HepG2 (cell line): ENCODE measurements at regions not wholly inside any gene's neighbourhood (a gene's known extent, or its start where the extent isn't known, plus 50 kb on each side); places are given as distances from the start of the nearest gene placed in this dataset.

ENCODE experiments used
- NFYC ChIP-seq: IDR thresholded peaks from 2 replicates; pipeline ENCODE4 v1.6.1; 2016; ENCODE audit warnings: missing genetic modification reagents, missing compliant biosample characterization
- ZFP37 ChIP-seq: sonication (generic); formaldehyde crosslinking; IDR thresholded peaks from 2 replicates; pipeline ENCODE4 v1.4.0; 2020; ENCODE audit warnings: missing genetic modification reagents, borderline replicate concordance
- ZNF24 ChIP-seq: fragments of 450-650 bp; IDR thresholded peaks from 2 replicates; pipeline ENCODE4 v1.6.1; 2017; ENCODE audit warnings: antibody characterized with exemption, mild to moderate bottlenecking
- TF ChIP-seq, protein P1 (sequence below), 2 experiments: sonication (generic) in 1 of 2; formaldehyde crosslinking in 1 of 2; IDR thresholded peaks; 2 replicates each; pipeline versions ENCODE4 v1.4.0 to v1.6.1; 2016 to 2020; ENCODE audit warnings: borderline replicate concordance in 1 of 2, low read depth in 1 of 2, mild to moderate bottlenecking in 1 of 2, missing genetic modification reagents in 1 of 2
- TF ChIP-seq, protein P2 (sequence below): sonication (generic); formaldehyde crosslinking; IDR thresholded peaks from 2 replicates; pipeline ENCODE4 v1.4.0; 2020; ENCODE audit warnings: missing genetic modification reagents
- TF ChIP-seq, protein P3 (sequence below), 2 experiments: IDR thresholded peaks; 2 replicates each; pipeline ENCODE4 v1.6.1; 2011 to 2012; ENCODE audit warnings: low read length in 2 of 2, borderline replicate concordance in 1 of 2, low read depth in 1 of 2, mild to moderate bottlenecking in 1 of 2, moderate library complexity in 1 of 2
- TF ChIP-seq, protein P4 (sequence below): sonication (generic); formaldehyde crosslinking; IDR thresholded peaks from 2 replicates; pipeline ENCODE4 v1.8.0; 2023; ENCODE audit warnings: mild to moderate bottlenecking, missing genetic modification reagents
- TF ChIP-seq, protein P5 (sequence below): sonication (generic); formaldehyde crosslinking; conservative IDR thresholded peaks from 2 replicates; pipeline ENCODE4 v1.5.0; 2020; ENCODE audit warnings: missing genetic modification reagents

GRCh38 chr1:59214248-59215208 lies 82.4 kb upstream of the FGGY start (continued):
- TF ChIP-seq, protein P1, sequence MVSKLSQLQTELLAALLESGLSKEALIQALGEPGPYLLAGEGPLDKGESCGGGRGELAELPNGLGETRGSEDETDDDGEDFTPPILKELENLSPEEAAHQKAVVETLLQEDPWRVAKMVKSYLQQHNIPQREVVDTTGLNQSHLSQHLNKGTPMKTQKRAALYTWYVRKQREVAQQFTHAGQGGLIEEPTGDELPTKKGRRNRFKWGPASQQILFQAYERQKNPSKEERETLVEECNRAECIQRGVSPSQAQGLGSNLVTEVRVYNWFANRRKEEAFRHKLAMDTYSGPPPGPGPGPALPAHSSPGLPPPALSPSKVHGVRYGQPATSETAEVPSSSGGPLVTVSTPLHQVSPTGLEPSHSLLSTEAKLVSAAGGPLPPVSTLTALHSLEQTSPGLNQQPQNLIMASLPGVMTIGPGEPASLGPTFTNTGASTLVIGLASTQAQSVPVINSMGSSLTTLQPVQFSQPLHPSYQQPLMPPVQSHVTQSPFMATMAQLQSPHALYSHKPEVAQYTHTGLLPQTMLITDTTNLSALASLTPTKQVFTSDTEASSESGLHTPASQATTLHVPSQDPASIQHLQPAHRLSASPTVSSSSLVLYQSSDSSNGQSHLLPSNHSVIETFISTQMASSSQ (IDR thresholded peaks at IDR 0.05; ENCODE audit: low read depth) = peak; percentile 75
- TF ChIP-seq, protein P1 (CRISPR knock-in tag; IDR thresholded peaks at IDR 0.05; ENCODE audit: borderline replicate concordance) = peak; percentile 82; the same call in 1 of the 2 replicates
- TF ChIP-seq, protein P2, sequence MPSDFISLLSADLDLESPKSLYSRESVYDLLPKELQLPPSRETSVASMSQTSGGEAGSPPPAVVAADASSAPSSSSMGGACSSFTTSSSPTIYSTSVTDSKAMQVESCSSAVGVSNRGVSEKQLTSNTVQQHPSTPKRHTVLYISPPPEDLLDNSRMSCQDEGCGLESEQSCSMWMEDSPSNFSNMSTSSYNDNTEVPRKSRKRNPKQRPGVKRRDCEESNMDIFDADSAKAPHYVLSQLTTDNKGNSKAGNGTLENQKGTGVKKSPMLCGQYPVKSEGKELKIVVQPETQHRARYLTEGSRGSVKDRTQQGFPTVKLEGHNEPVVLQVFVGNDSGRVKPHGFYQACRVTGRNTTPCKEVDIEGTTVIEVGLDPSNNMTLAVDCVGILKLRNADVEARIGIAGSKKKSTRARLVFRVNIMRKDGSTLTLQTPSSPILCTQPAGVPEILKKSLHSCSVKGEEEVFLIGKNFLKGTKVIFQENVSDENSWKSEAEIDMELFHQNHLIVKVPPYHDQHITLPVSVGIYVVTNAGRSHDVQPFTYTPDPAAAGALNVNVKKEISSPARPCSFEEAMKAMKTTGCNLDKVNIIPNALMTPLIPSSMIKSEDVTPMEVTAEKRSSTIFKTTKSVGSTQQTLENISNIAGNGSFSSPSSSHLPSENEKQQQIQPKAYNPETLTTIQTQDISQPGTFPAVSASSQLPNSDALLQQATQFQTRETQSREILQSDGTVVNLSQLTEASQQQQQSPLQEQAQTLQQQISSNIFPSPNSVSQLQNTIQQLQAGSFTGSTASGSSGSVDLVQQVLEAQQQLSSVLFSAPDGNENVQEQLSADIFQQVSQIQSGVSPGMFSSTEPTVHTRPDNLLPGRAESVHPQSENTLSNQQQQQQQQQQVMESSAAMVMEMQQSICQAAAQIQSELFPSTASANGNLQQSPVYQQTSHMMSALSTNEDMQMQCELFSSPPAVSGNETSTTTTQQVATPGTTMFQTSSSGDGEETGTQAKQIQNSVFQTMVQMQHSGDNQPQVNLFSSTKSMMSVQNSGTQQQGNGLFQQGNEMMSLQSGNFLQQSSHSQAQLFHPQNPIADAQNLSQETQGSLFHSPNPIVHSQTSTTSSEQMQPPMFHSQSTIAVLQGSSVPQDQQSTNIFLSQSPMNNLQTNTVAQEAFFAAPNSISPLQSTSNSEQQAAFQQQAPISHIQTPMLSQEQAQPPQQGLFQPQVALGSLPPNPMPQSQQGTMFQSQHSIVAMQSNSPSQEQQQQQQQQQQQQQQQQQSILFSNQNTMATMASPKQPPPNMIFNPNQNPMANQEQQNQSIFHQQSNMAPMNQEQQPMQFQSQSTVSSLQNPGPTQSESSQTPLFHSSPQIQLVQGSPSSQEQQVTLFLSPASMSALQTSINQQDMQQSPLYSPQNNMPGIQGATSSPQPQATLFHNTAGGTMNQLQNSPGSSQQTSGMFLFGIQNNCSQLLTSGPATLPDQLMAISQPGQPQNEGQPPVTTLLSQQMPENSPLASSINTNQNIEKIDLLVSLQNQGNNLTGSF (CRISPR knock-in tag) = 0 out of 2 replicates have a peak, but pooled peaks have one; percentile 23
- TF ChIP-seq, protein P3, sequence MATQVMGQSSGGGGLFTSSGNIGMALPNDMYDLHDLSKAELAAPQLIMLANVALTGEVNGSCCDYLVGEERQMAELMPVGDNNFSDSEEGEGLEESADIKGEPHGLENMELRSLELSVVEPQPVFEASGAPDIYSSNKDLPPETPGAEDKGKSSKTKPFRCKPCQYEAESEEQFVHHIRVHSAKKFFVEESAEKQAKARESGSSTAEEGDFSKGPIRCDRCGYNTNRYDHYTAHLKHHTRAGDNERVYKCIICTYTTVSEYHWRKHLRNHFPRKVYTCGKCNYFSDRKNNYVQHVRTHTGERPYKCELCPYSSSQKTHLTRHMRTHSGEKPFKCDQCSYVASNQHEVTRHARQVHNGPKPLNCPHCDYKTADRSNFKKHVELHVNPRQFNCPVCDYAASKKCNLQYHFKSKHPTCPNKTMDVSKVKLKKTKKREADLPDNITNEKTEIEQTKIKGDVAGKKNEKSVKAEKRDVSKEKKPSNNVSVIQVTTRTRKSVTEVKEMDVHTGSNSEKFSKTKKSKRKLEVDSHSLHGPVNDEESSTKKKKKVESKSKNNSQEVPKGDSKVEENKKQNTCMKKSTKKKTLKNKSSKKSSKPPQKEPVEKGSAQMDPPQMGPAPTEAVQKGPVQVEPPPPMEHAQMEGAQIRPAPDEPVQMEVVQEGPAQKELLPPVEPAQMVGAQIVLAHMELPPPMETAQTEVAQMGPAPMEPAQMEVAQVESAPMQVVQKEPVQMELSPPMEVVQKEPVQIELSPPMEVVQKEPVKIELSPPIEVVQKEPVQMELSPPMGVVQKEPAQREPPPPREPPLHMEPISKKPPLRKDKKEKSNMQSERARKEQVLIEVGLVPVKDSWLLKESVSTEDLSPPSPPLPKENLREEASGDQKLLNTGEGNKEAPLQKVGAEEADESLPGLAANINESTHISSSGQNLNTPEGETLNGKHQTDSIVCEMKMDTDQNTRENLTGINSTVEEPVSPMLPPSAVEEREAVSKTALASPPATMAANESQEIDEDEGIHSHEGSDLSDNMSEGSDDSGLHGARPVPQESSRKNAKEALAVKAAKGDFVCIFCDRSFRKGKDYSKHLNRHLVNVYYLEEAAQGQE (IDR thresholded peaks at IDR 0.05; ENCODE audit: borderline replicate concordance in 1 of 2, low read depth in 1 of 2, low read length in 2 of 2) = peak in 1 of 2 experiments; percentile 40; a peak in 1 of 4 replicates
- TF ChIP-seq NFYC (peak; percentile 23; the same call in 1 of the 2 replicates), ZFP37 (CRISPR knock-in tag) (no peak; the same call in 1 of the 2 replicates), ZNF24 (no peak; the same call in 1 of the 2 replicates)
- TF ChIP-seq, protein P4, sequence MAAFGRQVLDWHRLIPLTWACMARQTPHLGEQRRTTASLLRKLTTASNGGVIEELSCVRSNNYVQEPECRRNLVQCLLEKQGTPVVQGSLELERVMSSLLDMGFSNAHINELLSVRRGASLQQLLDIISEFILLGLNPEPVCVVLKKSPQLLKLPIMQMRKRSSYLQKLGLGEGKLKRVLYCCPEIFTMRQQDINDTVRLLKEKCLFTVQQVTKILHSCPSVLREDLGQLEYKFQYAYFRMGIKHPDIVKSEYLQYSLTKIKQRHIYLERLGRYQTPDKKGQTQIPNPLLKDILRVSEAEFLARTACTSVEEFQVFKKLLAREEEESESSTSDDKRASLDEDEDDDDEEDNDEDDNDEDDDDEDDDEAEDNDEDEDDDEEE = no peak
- TF ChIP-seq, protein P5, sequence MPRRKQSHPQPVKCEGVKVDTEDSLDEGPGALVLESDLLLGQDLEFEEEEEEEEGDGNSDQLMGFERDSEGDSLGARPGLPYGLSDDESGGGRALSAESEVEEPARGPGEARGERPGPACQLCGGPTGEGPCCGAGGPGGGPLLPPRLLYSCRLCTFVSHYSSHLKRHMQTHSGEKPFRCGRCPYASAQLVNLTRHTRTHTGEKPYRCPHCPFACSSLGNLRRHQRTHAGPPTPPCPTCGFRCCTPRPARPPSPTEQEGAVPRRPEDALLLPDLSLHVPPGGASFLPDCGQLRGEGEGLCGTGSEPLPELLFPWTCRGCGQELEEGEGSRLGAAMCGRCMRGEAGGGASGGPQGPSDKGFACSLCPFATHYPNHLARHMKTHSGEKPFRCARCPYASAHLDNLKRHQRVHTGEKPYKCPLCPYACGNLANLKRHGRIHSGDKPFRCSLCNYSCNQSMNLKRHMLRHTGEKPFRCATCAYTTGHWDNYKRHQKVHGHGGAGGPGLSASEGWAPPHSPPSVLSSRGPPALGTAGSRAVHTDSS (CRISPR knock-in tag) = no peak
